Astrocyte (in vitro differentiated cells and primary cell): ENCODE measurements at regions not wholly inside any gene's neighbourhood (a gene's known extent, or its start where the extent isn't known, plus 50 kb on each side); places are given as distances from the start of the nearest gene placed in this dataset.

Source experiments
- DNase-seq: peaks from one replicate; pipeline ENCODE4 v3.0.0-alpha.2; 2010; ENCODE audit warnings: low read depth
- FAIRE-seq: peaks from 2 replicates; lab custom pipeline; 2011; peaks lifted over from hg19 to GRCh38; lab: Jason Lieb, UNC
- H2AFZ ChIP-seq: 2 replicates; pipeline ENCODE4 v1.6.0; 2012; ENCODE audit warnings: low read depth, low read length, inconsistent platforms
- H3K27ac ChIP-seq: 2 replicates; pipeline ENCODE4 v1.5.1; 2011; ENCODE audit warnings: low read depth, low read length, inconsistent platforms
- H3K27me3 ChIP-seq: 2 replicates; pipeline ENCODE4 v1.6.0; 2011; ENCODE audit warnings: low read length, inconsistent platforms; ENCODE audit not compliant: insufficient read depth
- H3K36me3 ChIP-seq: 2 replicates; pipeline ENCODE4 v1.5.1; 2011; ENCODE audit warnings: low read length, inconsistent platforms; ENCODE audit not compliant: insufficient read depth
- H3K4me1 ChIP-seq: 2 replicates; pipeline ENCODE4 v1.5.1; 2011; ENCODE audit warnings: low read length, inconsistent platforms; ENCODE audit not compliant: insufficient read depth
- H3K4me2 ChIP-seq: 2 replicates; pipeline ENCODE4 v1.6.0; 2012; ENCODE audit warnings: low read length, inconsistent platforms
- H3K4me3 ChIP-seq: 2 replicates; pipeline ENCODE4 v1.5.1; 2011; ENCODE audit warnings: low read depth, mild to moderate bottlenecking, low read length, inconsistent platforms; ENCODE audit not compliant: insufficient read depth
- H3K79me2 ChIP-seq: 2 replicates; pipeline ENCODE4 v1.6.0; 2012; ENCODE audit warnings: mild to moderate bottlenecking, low read length, inconsistent platforms; ENCODE audit not compliant: insufficient read depth
- H3K9ac ChIP-seq: 2 replicates; pipeline ENCODE4 v1.6.0; 2012; ENCODE audit warnings: mild to moderate bottlenecking, low read length, inconsistent platforms
- H3K9me3 ChIP-seq: 2 replicates; pipeline ENCODE4 v1.5.1; 2012; ENCODE audit warnings: low read depth, mild to moderate bottlenecking, low read length, inconsistent platforms; ENCODE audit not compliant: insufficient read depth
- H4K20me1 ChIP-seq: 2 replicates; pipeline ENCODE4 v1.6.0; 2012; ENCODE audit warnings: low read length, inconsistent platforms; ENCODE audit not compliant: insufficient read depth
- H3K27ac Mint-ChIP-seq: one replicate; pipeline ENCODE4 v1.8.0; 2021; ENCODE audit warnings: mild to moderate bottlenecking, mixed read lengths; ENCODE audit not compliant: unreplicated experiment
- H3K27me3 Mint-ChIP-seq: one replicate; pipeline ENCODE4 v1.8.0; 2021; ENCODE audit warnings: low read depth, mixed read lengths; ENCODE audit not compliant: unreplicated experiment
- H3K36me3 Mint-ChIP-seq: one replicate; pipeline ENCODE4 v1.8.0; 2021; ENCODE audit warnings: low read depth, mixed read lengths; ENCODE audit not compliant: unreplicated experiment
- H3K4me1 Mint-ChIP-seq: one replicate; pipeline ENCODE4 v1.8.0; 2021; ENCODE audit warnings: low read depth, mixed read lengths; ENCODE audit not compliant: unreplicated experiment
- H3K4me3 Mint-ChIP-seq: one replicate; pipeline ENCODE4 v1.8.0; 2021; ENCODE audit warnings: mild to moderate bottlenecking, moderate library complexity, mixed read lengths; ENCODE audit not compliant: unreplicated experiment
- H3K9me3 Mint-ChIP-seq: one replicate; pipeline ENCODE4 v1.8.0; 2021; ENCODE audit warnings: mild to moderate bottlenecking, mixed read lengths; ENCODE audit not compliant: unreplicated experiment
- EZH2 ChIP-seq: IDR thresholded peaks from 2 replicates; pipeline ENCODE4 v1.6.1; 2012; ENCODE audit warnings: mild to moderate bottlenecking, low read length, inconsistent platforms; ENCODE audit not compliant: insufficient read depth
- TF ChIP-seq, protein P1 (sequence below): IDR thresholded peaks from 2 replicates; pipeline ENCODE4 v1.5.1; 2011; ENCODE audit warnings: low read depth, mild to moderate bottlenecking, inconsistent platforms, low read length, moderate library complexity; ENCODE audit not compliant: insufficient read depth

DNA sequence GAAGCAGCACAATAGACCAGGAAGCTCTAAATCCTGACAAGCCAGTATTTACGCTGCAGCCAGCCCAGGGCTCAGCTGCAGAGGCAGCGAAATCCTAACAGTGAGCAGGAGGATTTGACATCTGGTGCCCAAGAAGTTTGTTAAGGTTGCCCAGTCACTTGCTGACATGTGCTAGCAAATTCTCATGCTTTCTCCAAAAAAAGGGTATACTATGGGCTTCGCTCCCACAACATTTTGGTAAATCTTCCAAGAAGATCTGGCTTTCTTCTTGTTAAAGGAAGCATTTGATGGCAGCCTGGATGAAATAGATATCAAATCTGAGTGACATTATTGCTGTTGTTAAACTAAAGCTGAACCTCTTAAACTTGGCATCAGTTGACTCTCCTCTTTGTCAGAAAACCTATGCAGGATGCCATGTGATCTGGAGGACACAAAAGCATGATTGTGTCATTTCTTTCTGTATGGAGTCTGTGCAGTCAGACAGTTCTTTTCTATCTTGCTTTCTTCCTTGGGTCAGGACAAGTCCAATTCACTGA lies 949.7 kb upstream of the RBFOX1 start:
- no peak for DNase-seq
- Histone ChIP-seq H3K4me2 (no peak overlapping the region), H3K9me3 (no peaks in the 10 kb centered on the region), H3K9ac (no peak overlapping the region), H4K20me1 (no peaks in the 10 kb centered on the region), H3K4me1 (no peaks in the 10 kb centered on the region), H2AFZ (no peak overlapping the region), H3K27me3 (no peaks in the 10 kb centered on the region), H3K4me3 (no peak overlapping the region), H3K36me3 (no peaks in the 10 kb centered on the region), H3K27ac (no peak overlapping the region), H3K79me2 (no peaks in the 10 kb centered on the region)
- no peak overlapping the region for H3K4me3 Mint-ChIP-seq
- H3K4me1 Mint-ChIP-seq, result no peaks in the 10 kb centered on the region
- H3K27ac Mint-ChIP-seq, result no peak overlapping the region
- TF ChIP-seq, protein P1, sequence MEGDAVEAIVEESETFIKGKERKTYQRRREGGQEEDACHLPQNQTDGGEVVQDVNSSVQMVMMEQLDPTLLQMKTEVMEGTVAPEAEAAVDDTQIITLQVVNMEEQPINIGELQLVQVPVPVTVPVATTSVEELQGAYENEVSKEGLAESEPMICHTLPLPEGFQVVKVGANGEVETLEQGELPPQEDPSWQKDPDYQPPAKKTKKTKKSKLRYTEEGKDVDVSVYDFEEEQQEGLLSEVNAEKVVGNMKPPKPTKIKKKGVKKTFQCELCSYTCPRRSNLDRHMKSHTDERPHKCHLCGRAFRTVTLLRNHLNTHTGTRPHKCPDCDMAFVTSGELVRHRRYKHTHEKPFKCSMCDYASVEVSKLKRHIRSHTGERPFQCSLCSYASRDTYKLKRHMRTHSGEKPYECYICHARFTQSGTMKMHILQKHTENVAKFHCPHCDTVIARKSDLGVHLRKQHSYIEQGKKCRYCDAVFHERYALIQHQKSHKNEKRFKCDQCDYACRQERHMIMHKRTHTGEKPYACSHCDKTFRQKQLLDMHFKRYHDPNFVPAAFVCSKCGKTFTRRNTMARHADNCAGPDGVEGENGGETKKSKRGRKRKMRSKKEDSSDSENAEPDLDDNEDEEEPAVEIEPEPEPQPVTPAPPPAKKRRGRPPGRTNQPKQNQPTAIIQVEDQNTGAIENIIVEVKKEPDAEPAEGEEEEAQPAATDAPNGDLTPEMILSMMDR, result no peak
- TF ChIP-seq EZH2, result no peak
- no peak for FAIRE-seq
- peaks cover 2% of the 10 kb centered on the region for H3K9me3 Mint-ChIP-seq
- no peaks in the 10 kb centered on the region for H3K36me3 Mint-ChIP-seq
- no peaks in the 10 kb centered on the region for H3K27me3 Mint-ChIP-seq

DNA sequence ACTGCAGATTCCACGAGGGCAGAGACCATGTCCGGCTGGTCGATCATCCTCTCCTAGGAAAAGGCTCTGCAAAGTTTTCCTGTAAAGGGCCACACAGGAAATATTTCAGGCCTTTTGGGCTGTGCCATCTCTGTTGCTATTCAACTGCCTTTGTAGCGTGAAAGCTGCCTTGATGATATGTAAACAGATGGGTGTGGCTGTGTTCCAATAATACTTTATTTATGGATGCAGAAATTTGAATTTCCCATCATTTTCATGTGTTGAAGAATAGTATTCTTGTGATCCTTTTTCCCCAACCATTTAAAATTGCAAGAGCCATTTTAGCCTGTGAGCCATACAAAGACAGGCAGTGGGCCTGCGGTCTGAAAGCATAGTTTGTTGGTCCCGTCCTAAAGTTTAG lies 950.7 kb upstream of the RBFOX1 start:
- Histone ChIP-seq H3K4me1 (no peaks in the 10 kb centered on the region), H3K4me3 (no peak overlapping the region), H2AFZ (no peak overlapping the region), H3K79me2 (no peaks in the 10 kb centered on the region), H3K9me3 (no peaks in the 10 kb centered on the region), H3K4me2 (no peak overlapping the region), H4K20me1 (no peaks in the 10 kb centered on the region), H3K36me3 (no peaks in the 10 kb centered on the region), H3K9ac (no peak overlapping the region), H3K27ac (no peak overlapping the region), H3K27me3 (no peaks in the 10 kb centered on the region)
- Mint-ChIP-seq H3K4me1 (no peaks in the 10 kb centered on the region), H3K36me3 (no peaks in the 10 kb centered on the region), H3K9me3 (peaks cover 2% of the 10 kb centered on the region), H3K4me3 (no peak overlapping the region), H3K27ac (no peak overlapping the region), H3K27me3 (no peaks in the 10 kb centered on the region)
- no peak for TF ChIP-seq EZH2
- TF ChIP-seq, protein P1, result no peak
- FAIRE-seq (no peak), DNase-seq (no peak)

DNA sequence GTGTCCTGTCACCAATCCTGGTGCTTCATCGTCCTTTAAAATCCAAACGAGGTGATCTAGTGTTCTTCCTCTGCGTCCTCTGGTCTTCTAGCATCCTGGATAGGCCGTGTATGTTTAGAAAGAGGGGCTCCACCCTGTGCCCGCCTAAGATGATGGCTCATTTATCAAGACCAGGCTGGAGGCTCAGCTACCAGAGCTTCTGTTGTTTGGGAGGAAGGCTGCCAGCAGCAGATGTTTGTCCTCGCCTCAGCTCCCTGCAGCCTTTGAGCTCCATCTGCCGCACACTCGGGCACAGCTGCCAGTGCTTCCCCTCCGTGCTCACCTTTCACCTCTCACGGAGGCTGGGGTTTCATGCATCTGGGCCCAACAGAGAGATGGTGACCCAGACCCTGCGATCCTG lies 954.7 kb upstream of the RBFOX1 start:
- FAIRE-seq (no peak), DNase-seq (no peak)
- no peak overlapping the region for H3K27ac Mint-ChIP-seq
- no peaks in the 10 kb centered on the region for H3K36me3 ChIP-seq
- H2AFZ ChIP-seq, result no peak overlapping the region
- H3K27me3 Mint-ChIP-seq, result peaks cover 3% of the 10 kb centered on the region
- H3K27ac ChIP-seq, result no peak overlapping the region
- TF ChIP-seq, protein P1, result no peak
- TF ChIP-seq EZH2, result no peak
- H3K4me1 Mint-ChIP-seq, result no peaks in the 10 kb centered on the region
- H4K20me1 ChIP-seq, result no peaks in the 10 kb centered on the region
- H3K4me1 ChIP-seq, result no peaks in the 10 kb centered on the region
- H3K4me2 ChIP-seq, result no peak overlapping the region
- no peak overlapping the region for H3K4me3 ChIP-seq
- no peaks in the 10 kb centered on the region for H3K27me3 ChIP-seq
- no peak overlapping the region for H3K9ac ChIP-seq
- H3K4me3 Mint-ChIP-seq, result no peak overlapping the region
- no peaks in the 10 kb centered on the region for H3K9me3 Mint-ChIP-seq
- no peaks in the 10 kb centered on the region for H3K79me2 ChIP-seq
- H3K9me3 ChIP-seq, result peaks cover under 1% of the 10 kb centered on the region
- H3K36me3 Mint-ChIP-seq, result no peaks in the 10 kb centered on the region
